HG02798 (cell line): ENCODE measurements at regions not wholly inside any gene's neighbourhood (a gene's known extent, or its start where the extent isn't known, plus 50 kb on each side); places are given as distances from the start of the nearest gene placed in this dataset.
A peak's percentile ranks its signal among the peaks of the same experiment; 100 is the strongest.
"Not testable (repeated sequence)": the region's sequence is repeated elsewhere in the genome, so short reads cannot be mapped to it uniquely, and the experiment has no call there.

ENCODE experiments used
- ATAC-seq: cut with Tn5 transposase; IDR thresholded peaks from one replicate; pipeline ENCODE4 v1.9.1; 2021; ENCODE audit warnings: mild to moderate bottlenecking; ENCODE audit not compliant: unreplicated experiment, poor library complexity

DNA sequence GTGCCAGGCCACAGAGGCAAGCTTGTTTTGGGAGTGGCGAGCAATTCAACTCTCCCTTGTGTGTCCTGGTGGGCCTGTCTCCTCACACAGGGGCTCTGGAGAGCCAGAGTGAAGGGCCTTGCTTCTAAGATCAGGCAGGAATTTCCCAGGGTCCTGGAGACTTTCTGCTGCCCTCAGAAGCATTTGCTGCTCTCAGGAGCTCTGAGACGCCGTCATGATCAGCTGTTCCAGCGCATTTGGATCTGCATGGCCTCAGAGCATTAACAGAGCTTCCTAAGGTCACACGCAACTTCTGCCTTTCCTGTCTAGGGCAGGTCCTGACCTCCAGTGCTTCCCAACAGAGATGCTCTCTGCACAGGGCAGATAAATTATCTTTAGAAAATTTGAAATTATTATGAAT is 52.2 kb upstream of the C10orf90 start:
- ATAC-seq, result no peak

DNA sequence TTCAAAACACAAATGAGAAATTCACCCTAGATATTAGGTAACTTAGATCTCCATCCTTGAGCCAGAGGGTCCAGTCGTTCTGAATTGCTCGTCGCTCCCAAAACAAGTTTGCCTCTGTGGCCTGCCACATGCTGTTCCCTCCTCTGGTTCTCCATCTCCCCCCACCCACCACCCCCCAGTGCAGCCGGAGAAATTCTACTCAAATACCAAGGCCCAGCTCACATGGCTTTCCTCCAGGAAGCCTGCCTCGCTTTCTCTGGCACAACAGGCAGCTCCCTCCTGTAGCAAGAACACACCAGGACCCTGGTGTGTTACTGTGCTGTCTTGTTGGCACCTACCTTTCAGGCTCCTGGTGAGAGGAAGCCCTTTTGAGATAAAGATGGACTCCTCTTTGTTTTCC is 52.7 kb upstream of the C10orf90 start:
- no peak for ATAC-seq

DNA sequence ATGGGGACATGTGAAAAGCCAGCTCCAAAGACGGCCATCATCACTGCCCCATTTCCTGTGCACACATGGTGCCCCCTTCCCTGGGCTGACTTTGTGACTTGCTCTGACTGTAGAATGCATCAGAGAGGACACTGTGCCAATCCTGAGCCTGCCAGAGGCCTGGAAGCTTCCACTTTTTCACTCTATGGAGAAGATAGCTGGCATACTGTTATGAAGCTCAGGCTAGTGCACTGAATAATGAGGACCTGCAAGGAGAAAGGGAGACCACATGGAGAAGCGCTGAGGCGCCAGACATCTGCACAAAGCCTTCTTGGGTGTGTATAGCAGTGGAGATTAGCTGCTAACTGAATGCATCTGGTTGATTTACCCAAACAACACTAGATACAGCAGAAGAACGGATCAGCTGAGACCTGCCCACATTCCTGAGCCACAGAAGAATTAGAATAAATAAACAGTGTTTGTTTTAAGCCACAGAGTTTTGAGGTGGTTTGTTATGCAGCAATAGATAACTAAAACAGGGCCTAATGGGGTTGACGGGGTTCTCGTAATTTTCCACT is 58.9 kb upstream of the C10orf90 start:
- no peak for ATAC-seq

DNA sequence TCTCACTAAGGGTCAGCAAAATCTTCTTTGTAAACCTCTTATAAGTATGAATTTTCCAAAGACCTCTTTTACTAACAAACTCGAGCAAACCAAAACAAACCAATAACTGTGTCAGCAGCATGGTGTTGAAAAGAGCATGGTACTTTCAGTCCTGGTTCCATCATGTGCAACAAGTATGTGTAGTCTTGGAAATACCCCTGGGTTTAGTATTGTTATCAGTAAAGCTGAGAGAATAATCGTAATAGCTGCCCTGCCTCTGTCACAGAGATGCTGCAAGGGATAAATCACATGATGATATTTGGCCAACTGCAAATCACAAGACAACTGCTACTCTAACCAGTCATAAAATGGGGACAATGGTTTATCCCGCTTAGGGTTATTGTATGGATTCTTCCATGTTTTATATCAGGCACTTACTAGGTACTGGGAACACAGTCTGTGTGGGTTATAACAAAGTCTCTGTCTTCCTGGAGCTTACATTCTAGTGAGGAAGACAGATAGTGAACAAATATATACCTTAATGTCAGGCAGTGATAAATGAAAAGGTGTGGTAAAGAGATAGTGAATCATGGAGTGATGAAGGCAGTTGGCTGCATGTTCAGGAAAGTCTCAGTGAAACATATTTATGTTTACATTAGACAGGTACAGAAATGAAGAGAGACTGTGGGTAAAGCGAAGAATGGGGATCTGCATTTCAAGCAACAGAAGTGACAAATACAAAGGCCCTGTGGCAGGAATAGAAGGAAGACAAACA is 60.5 kb upstream of the C10orf90 start:
- no peak for ATAC-seq

DNA sequence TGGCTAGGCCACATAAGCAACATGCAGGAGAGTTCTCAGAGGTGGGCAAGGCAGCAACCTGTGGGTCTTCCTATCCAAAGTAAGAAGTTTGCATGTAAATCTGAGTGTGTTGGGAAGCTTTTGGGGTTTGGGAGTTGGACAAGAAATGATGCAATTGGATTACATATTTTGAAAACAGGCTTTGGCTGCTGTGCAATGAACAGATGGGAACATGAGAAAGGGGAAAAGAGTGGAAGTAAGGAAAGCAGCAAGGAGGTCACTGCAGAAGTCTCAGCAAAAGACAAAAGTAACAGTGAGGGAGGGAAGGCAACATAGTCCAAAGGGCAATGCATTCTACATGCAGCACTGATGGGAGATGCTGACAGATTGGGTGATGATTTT is 61.1 kb upstream of the C10orf90 start:
- ATAC-seq, result no peak

DNA sequence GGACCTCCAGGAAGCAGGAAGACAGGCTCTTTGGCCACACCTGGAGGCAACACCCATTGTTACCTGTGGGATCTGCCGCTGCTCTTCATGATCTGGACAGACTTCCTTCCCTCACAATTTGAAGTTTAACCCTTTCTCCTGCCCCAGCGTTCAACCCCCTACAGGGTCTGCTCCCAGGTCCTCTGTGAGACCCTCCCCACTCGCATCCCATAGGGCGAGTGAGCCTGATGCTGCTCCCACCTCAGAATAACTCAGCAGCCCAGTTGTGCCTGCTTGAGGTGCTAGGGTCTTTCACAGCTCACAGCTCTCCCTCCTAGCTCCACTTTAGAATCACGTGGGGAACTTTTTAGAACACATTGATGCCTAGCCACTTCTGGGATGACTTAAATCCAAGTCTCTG is 61.8 kb upstream of the C10orf90 start:
- ATAC-seq, result no peak

DNA sequence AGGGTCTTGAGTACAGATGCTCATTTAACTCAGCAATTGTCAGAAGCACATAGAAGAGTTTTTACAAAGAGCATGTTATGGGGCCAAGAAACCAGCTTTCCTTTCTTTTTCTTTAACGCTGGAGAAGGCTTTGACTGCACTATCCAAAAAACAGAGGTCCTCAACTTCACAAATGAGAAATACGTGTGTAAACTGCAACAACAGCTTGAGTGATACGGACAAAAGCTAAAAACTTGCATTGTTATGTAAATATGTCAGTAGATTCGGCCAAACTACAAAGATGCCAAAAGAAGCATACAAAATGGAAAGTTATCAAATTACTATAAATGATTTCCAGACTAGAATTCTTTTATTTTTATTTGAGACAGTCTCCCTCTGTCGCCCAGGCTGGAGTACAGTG is 62.4 kb upstream of the C10orf90 start:
- ATAC-seq, result no peak

DNA sequence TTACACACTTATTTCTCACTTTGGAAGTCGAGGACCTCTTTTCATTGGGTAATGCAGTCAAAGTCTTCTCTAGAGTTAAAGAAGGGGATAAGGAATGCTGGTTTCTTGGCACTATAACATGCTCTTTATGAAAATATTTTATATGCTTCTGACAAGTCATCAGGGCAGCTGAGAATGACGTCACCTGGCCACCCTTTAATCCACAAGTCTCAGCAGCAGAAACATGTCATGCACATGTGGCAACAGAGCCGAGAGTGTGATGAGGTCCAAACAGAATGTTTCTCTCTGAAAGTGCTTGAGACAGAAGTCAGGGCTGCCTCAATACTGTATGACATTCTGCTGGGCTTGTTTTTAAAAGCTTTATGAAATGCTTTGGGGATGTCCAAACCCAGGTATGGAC is 63.5 kb upstream of the C10orf90 start:
- no peak for ATAC-seq

DNA sequence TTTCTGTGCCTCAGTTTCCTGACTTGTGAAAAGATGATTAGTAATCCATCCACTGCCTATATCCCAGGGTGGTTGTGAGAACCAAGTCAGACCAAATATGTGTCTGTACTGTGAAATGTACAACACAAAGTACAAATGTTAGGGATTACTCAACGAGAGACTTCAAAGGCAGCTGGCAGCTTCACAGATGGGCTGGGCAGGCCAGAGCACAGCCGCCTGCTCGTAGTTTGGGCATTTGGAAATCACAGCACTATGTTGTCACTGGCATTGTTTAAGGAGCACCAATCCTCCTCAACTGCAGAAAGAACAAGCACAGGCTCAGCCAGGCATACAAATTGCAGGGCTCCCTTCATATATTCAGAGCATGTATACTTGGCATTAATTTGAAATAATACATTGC is 64.5 kb upstream of the C10orf90 start:
- ATAC-seq, result no peak

DNA sequence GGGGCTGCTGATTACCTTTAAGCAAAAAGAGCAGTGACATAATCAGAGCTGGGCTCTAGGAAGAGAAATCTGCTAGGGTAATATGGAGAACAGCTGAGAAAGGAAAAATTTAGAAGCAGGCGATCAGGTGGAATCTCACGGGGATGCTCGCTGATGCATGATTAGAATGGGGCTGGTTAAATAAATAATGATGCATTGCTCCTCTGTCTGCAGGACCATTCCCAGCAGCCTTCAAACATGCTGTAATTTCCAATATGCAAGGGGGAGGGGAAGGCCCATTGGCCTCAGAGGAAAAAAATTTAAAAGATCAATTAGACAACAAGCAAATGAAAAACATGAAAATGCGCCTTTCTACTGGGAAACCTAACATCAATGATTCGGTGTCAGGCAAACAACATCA is 65.6 kb upstream of the C10orf90 start:
- ATAC-seq, result no peak

DNA sequence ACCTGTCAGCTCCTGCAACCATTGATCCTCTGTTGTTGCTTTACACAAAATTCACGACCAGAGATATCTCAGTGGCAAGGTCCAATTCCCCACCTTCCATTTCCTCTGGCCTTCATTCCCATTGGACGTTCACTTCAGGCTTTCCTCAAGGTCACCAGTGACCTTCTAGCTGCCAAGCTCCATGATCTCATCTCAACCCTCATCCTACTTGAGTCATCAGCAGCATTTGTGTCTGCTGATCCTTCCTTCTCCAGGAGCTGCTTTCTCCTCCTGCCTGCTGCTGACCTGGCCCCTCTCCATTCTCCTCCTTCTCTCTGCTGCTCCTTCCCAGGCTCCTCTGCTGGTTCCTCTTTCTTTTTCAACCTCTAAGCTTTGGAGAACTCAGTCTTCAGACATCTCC is 66.2 kb upstream of the C10orf90 start:
- no peak for ATAC-seq

DNA sequence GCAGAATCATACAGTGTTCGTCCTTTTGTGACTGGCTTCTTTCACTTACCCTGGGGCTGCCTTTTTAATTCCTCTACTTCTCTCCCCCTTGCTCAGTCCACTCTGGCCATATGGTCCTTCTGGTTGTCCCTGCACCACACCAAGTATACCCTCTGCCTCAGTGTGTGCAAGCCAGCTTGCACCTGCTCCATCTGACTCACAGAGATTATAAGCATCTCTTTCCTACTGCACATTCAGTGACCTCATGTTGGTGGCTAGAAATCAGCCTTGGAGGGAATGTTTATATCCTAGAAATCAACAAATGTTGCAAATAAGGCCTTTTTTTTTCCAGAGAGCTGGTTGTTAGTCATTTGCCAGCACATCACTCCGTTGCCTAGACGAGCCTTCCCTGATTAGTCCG is 67.5 kb upstream of the C10orf90 start:
- no peak for ATAC-seq

DNA sequence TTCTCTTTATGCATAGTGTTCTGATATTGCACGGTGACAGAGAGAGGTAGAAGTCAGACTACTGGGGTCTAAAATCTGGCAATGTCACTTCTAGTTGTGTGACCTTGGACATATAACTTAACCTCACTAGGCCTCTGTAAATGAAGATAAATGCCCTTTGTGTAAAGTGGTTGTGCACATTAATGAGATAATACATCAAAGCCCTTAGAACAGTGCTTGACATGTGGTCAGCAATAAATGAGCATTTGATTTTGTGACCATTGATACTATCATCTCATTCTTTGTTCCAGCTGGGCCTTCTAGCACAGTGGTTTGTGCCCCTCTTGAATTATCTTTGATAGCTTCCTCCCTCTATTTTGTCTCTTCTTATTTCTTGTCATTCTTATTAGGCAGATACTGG is 74.1 kb upstream of the C10orf90 start:
- no peak for ATAC-seq

DNA sequence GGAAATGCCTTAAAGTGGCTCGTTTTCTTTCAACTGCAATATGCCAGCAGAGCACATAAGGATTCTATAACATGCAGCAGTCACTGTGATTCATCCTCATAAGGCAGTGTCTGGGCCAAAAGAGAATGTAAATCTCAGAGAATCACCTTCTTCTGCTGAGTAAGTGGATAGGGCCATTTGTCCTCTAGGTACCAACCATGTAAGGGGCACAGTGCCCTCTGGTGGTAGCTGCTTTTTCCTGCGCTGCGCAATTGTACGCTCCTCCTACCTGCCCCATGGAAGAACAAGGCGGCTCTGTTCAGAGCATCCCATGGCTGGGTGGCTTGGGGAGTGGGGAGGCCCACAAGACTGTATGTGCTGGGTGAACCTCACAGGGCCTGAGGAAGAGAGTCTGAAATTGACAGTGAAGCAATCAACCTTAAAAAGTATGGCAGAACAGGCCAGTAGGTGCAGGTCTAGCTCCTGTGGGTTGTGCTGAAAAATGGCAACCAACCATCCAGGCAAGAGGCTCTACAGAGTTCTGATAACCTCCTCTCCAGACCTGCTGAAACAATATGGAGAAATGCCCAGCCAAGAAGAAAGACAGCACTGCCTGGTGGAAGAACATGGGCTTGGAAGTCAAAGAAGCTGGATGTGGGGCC is 78.6 kb upstream of the C10orf90 start:
- peak; percentile 73 for ATAC-seq

DNA sequence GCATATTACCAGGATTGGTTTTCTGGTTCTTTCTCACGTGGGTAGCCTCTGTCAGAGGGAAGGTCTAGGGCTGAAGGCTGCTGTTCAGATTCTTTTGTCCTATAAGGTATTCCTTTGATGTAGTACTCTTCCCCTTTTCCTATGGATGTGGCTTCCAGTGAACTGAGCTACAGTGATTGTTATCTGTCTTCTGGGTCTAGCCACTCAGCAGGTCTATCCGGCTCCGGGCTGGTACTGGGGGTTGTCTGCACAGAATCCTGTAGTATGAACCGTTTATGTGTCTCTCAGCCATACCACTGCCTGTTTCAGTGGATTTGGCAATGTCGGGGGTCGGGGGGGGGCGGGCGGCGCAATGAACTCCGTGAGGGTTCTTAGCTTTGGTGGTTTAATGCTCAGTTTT is 84.5 kb upstream of the C10orf90 start:
- no peak for ATAC-seq

DNA sequence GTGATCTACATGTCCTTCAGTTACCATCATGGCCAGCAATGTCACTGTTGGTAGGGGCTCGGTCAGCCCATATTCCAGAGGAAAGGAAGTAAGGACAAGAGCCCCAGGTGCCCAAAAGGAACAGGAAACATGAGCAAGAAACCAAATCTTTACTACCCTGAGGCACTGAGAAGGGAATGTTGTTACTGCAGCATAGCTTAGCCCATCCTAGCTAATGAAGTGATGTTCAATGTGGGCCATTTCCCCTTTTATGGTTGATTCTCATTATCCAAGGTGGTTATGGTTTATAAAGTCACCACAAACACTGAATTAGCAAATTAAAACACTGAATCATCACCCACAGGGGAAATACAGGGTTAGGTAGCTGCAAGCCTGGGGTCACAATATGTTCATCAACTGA is 88.4 kb upstream of the C10orf90 start:
- no peak for ATAC-seq

DNA sequence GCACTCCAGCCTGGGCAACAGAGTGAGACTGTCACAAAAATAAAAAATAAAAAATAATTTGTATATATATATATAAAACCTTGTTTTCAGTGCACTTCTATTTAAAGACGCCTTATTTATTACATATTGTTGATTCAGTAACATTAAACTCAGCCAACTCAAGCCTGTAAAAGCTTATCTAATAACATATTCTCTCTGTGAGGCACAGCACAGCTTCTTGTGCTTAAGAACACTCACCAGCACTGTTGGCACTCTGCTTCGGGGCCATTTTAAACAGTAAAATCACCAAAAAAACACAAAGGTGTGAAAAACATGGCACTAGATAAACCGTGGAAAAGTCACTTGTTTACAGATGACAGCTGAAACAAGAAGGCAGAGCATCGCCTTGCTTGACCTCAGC is 89.0 kb upstream of the C10orf90 start:
- ATAC-seq, result no peak

DNA sequence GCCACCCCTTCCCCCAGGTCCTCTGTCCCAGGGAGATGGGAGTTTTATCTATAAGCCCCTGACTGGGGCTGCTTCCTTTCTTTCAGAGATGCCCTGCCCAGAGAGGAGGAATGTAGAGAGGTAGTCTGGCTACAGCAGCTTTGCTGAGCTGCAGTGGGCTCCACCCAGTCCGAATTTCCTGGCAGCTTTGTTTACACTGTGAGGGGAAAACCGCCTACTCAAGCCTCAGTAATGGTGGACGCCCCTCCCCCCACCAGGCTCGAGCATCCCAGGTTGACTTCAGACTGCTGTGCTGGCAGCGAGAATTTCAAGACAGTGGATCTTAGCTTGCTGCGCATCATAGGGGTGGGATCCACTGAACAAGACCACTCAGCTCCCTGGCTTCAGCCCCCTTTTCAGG is 96.2 kb upstream of the C10orf90 start:
- not testable (repeated sequence) for ATAC-seq

DNA sequence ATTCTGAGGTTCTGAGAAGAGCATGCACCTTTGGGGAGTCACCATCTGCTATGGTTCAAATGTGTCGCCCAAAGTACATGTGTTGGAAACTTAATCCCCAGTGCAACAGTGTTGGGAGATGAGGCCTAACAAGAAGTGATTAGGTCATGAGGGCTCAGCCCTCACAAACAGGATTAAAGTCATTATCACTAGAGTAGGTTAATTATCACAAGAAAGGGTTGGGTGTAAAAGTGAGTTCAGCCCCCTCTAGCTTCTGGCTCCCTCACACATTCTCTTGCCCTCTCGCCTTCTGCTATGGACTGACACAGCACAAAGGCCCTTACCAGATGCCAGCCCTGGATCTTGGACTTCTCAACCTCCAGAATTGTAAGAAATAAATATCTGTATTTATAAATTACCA is 100.3 kb upstream of the C10orf90 start:
- no peak for ATAC-seq

DNA sequence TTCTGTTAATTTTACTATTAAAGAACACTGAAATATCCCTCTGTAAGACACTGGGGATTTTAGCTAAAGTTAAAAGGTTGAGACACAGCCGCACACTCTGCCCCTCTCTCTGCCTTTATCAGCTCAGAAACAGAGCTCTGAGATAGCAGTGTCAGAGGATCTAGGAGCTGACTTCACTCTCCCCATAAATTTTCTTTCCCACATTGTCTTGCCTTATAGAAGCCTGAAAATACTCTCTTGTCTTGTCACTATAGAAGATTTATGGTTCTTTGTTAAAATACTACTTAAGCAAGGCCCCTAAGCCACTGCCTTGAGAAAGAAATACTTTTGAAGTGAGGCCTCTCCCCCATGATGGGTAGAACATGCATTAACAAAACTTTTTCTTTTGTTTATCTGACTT is 105.7 kb upstream of the C10orf90 start:
- no peak for ATAC-seq

DNA sequence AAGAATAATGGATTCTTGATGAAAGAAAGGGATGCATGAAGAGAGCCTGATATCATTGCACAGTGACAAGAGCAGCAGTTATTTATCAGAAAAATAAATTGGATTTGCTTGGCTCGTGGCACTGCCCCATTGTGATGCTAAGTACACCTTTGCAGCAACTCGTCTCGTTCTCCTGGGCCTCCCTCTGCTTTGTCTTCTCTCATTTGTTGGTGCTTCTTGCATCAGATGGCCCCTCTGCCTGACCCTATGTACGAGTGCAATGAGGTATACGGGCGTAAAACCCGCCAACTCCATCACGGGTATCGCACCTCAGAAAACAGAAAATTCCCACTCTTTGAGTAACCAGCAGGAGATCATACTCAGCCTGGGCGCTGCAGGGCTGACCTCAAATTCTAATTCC is 107.2 kb upstream of the C10orf90 start:
- no peak for ATAC-seq
